ENCODE measurements at regions not wholly inside any gene's neighbourhood (a gene's known extent, or its start where the extent isn't known, plus 50 kb on each side); places are given as distances from the start of the nearest gene placed in this dataset.

- H3K4me1 ChIP-seq, result no peaks in the 10 kb centered on the region
- H3K27ac ChIP-seq, result no peak overlapping the region
- H3K36me3 ChIP-seq, result no peaks in the 10 kb centered on the region
- H3K4me3 ChIP-seq, result no peak overlapping the region
- no peak for ATAC-seq
- peaks cover 0 to 24% (median 0%) of the 10 kb centered on the region in 3 donors for H3K9me3 ChIP-seq
- WGBS, 2 donors (ENCODE audit: low coverage in 1 of 2), result 88% methylated on average over 2 of the region's 2 CpGs; no CpG with 5 or more reads in 1 of the 2 donors
- peaks cover 5% of the 10 kb centered on the region for H3K27me3 ChIP-seq
- TF ChIP-seq POLR2AphosphoS5 (IDR thresholded peaks at IDR 0.05) (no peak), EP300 (IDR thresholded peaks at IDR 0.05) (no peak), POLR2A (IDR thresholded peaks at IDR 0.05) (no peak), CTCF (IDR thresholded peaks at IDR 0.05) (no peak)
Measured at GRCh38 chr5:174667526-174667925, 56.9 kb upstream of the MSX2 start.

- WGBS, 2 donors (ENCODE audit: low coverage in 1 of 2), result 90% methylated on average over 5 of the region's 5 CpGs; no CpG with 5 or more reads in 1 of the 2 donors
Measured at GRCh38 chr5:174668349-174668748, 56.0 kb upstream of the MSX2 start.

More at GRCh38 chr5:174668349-174668748, 56.0 kb upstream of the MSX2 start:
- Histone ChIP-seq H3K36me3 (no peaks in the 10 kb centered on the region), H3K27ac (no peak overlapping the region), H3K27me3 (peaks cover 5% of the 10 kb centered on the region), H3K9me3 (peaks cover 0 to 24% (median 0%) of the 10 kb centered on the region in 3 donors), H3K4me3 (no peak overlapping the region), H3K4me1 (no peaks in the 10 kb centered on the region)
- TF ChIP-seq POLR2A (IDR thresholded peaks at IDR 0.05) (no peak), EP300 (IDR thresholded peaks at IDR 0.05) (no peak), POLR2AphosphoS5 (IDR thresholded peaks at IDR 0.05) (no peak), CTCF (IDR thresholded peaks at IDR 0.05) (no peak)
- no peak for ATAC-seq

Small RNA genes in the stretch of these regions (small RNA-seq; reads per million reads assigned to genes)
- gene HIGD1AP3, result 0 reads per million in 4 donors
- gene SUMO2P6, result 0 reads per million in 4 donors

Measured in gastroesophageal sphincter (tissue), 4 donors.